Vagina (tissue), 2 donors: ENCODE measurements at regions not wholly inside any gene's neighbourhood (a gene's known extent, or its start where the extent isn't known, plus 50 kb on each side); places are given as distances from the start of the nearest gene placed in this dataset.

ENCODE experiments used
- POLR2A ChIP-seq, 2 donors: fragments of 450-650 bp; IDR thresholded peaks; one replicate each; pipeline ENCODE4 v1.6.1; 2017; ENCODE audit warnings: antibody characterized with exemption in 2 of 2, mild to moderate bottlenecking in 2 of 2, moderate library complexity in 2 of 2
- POLR2AphosphoS5 ChIP-seq, 2 donors: sonication (generic); formaldehyde crosslinking; IDR thresholded peaks; one replicate each; pipeline ENCODE4 v1.9.0; 2017; ENCODE audit warnings: antibody characterized with exemption in 2 of 2, mild to moderate bottlenecking in 2 of 2, low read depth in 1 of 2; ENCODE audit not compliant: insufficient read depth in 1 of 2
- TF ChIP-seq, protein P1 (sequence below), 3 experiments: fragments of 450-650 bp in 2 of 3; fragments of 200-600 bp in 1 of 3; sonication (generic) in 1 of 3; IDR thresholded peaks; one replicate each; pipeline ENCODE4 v1.5.1; 2017 to 2019; ENCODE audit warnings: antibody characterized with exemption in 3 of 3, mild to moderate bottlenecking in 2 of 3, moderate library complexity in 2 of 3

DNA sequence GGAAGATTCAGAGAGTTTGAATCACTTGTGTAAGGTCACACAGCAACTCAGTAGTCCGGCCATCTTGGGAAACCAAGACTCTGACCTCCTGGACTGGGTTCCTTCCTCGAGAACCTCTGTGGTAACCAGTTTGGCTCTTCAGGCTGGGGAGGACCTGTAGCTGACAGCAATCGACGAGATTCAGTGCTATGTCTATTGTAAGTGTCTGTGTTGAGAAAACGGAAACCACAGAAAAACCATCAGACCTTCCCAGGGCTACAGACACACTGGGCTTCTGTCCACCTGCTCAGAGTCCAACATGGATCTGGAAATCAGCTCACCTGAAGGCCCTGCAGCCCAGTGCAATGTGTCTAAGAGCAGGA, 403.7 kb downstream of the RPS24 start:
- TF ChIP-seq, protein P1, sequence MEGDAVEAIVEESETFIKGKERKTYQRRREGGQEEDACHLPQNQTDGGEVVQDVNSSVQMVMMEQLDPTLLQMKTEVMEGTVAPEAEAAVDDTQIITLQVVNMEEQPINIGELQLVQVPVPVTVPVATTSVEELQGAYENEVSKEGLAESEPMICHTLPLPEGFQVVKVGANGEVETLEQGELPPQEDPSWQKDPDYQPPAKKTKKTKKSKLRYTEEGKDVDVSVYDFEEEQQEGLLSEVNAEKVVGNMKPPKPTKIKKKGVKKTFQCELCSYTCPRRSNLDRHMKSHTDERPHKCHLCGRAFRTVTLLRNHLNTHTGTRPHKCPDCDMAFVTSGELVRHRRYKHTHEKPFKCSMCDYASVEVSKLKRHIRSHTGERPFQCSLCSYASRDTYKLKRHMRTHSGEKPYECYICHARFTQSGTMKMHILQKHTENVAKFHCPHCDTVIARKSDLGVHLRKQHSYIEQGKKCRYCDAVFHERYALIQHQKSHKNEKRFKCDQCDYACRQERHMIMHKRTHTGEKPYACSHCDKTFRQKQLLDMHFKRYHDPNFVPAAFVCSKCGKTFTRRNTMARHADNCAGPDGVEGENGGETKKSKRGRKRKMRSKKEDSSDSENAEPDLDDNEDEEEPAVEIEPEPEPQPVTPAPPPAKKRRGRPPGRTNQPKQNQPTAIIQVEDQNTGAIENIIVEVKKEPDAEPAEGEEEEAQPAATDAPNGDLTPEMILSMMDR (IDR thresholded peaks at IDR 0.05) = no peak
- TF ChIP-seq POLR2A (IDR thresholded peaks at IDR 0.05) (no peak), POLR2AphosphoS5 (IDR thresholded peaks at IDR 0.05; ENCODE audit: insufficient read depth in 1 of 2, low read depth in 1 of 2) (no peak)
